ENCODE measurements at regions not wholly inside any gene's neighbourhood (a gene's known extent, or its start where the extent isn't known, plus 50 kb on each side); places are given as distances from the start of the nearest gene placed in this dataset.

- no peak overlapping the region for H3K4me3 ChIP-seq (ENCODE audit: low read depth, low read length, poor library complexity, severe bottlenecking)
- no peaks in the 10 kb centered on the region for H3K4me1 ChIP-seq (ENCODE audit: insufficient read depth, low read length, poor library complexity, severe bottlenecking)
- CTCF ChIA-PET (ENCODE audit: unreplicated experiment), result no interaction called here
- intact Hi-C loops (cut with micrococcal nuclease; ENCODE audit: unreplicated experiment), result no loop called here
- H3K79me2 ChIP-seq (ENCODE audit: insufficient read depth, low read depth, low read length), result no peaks in the 10 kb centered on the region
- TF ChIP-seq EZH2phosphoT487 (IDR thresholded peaks at IDR 0.05; ENCODE audit: borderline replicate concordance, low read depth, low read length) (no peak), CTCF (conservative IDR thresholded peaks at IDR 0.05; ENCODE audit: low read length) (no peak)
- no peaks in the 10 kb centered on the region for H3K9me3 ChIP-seq (ENCODE audit: low read length)
- no peak overlapping the region for H3K27ac ChIP-seq (ENCODE audit: low read depth, low read length, poor library complexity, severe bottlenecking)
- H4K20me1 ChIP-seq (ENCODE audit: insufficient read depth, low read length), result no peaks in the 10 kb centered on the region
- H3K4me2 ChIP-seq (ENCODE audit: low read length), result no peak overlapping the region
- POLR2A ChIA-PET, result no interaction called here
- H3K36me3 ChIP-seq (ENCODE audit: insufficient read depth, low read length), result no peaks in the 10 kb centered on the region
- DNase-seq (ENCODE audit: low spot score), result no peak
- no peak overlapping the region for H2AFZ ChIP-seq (ENCODE audit: low read length)
- H3K9me2 ChIP-seq (ENCODE audit: insufficient read depth, low read length), result no peaks in the 10 kb centered on the region
- BruUV-seq (replicated peaks), result no TSS peak
These were observed 197.1 kb upstream of the PBX1 start for GRCh38 chr1:164361927-164362326.

GRCh38 chr1:164363980-164364379 lies 195.0 kb upstream of the PBX1 start:
- Histone ChIP-seq H3K9me2 (ENCODE audit: insufficient read depth, low read length) (no peaks in the 10 kb centered on the region), H3K4me2 (ENCODE audit: low read length) (no peak overlapping the region), H3K79me2 (ENCODE audit: insufficient read depth, low read depth, low read length) (no peaks in the 10 kb centered on the region), H3K4me1 (ENCODE audit: insufficient read depth, low read length, poor library complexity, severe bottlenecking) (no peaks in the 10 kb centered on the region), H3K36me3 (ENCODE audit: insufficient read depth, low read length) (no peaks in the 10 kb centered on the region), H3K27ac (ENCODE audit: low read depth, low read length, poor library complexity, severe bottlenecking) (no peak overlapping the region), H4K20me1 (ENCODE audit: insufficient read depth, low read length) (no peaks in the 10 kb centered on the region), H3K4me3 (ENCODE audit: low read depth, low read length, poor library complexity, severe bottlenecking) (no peak overlapping the region), H3K9me3 (ENCODE audit: low read length) (no peaks in the 10 kb centered on the region), H2AFZ (ENCODE audit: low read length) (no peak overlapping the region)
- TF ChIP-seq EZH2phosphoT487 (IDR thresholded peaks at IDR 0.05; ENCODE audit: borderline replicate concordance, low read depth, low read length) (no peak), CTCF (conservative IDR thresholded peaks at IDR 0.05; ENCODE audit: low read length) (no peak)
- CTCF ChIA-PET (ENCODE audit: unreplicated experiment), result no interaction called here
- no peak for DNase-seq (ENCODE audit: low spot score)
- intact Hi-C loops (cut with micrococcal nuclease; ENCODE audit: unreplicated experiment), result no loop called here
- POLR2A ChIA-PET, result interaction anchor here (0.6 kb wide), 1 partner anchor 83 kb away, joined by 3 read pairs; no protein-coding TSS in a partner anchor
- no TSS peak for BruUV-seq (replicated peaks)

DNA sequence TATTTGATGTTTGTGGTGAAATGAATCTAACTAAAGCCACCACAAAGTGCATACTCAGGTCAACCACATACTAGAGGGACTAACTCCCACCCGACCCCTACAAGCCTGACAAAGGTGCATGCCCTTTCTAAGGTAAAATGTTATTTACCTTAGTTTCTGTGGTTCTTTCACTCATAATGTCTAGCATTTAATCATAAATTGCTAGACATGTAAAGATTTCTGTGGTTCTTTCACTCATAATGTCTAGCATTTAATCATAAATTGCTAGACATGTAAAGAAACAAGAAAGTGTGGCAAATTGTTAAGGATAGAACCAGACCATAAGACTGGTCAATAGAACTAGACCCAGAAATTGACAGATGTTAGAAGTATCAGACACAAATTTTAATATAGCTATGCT lies 193.0 kb upstream of the PBX1 start:
- H3K79me2 ChIP-seq (ENCODE audit: insufficient read depth, low read depth, low read length), result no peaks in the 10 kb centered on the region
- H3K27ac ChIP-seq (ENCODE audit: low read depth, low read length, poor library complexity, severe bottlenecking), result no peak overlapping the region
- no peak overlapping the region for H3K4me2 ChIP-seq (ENCODE audit: low read length)
- H3K9me2 ChIP-seq (ENCODE audit: insufficient read depth, low read length), result no peaks in the 10 kb centered on the region
- H3K4me1 ChIP-seq (ENCODE audit: insufficient read depth, low read length, poor library complexity, severe bottlenecking), result no peaks in the 10 kb centered on the region
- no peak for DNase-seq (ENCODE audit: low spot score)
- no peaks in the 10 kb centered on the region for H3K36me3 ChIP-seq (ENCODE audit: insufficient read depth, low read length)
- intact Hi-C loops (cut with micrococcal nuclease; ENCODE audit: unreplicated experiment), result no loop called here
- H2AFZ ChIP-seq (ENCODE audit: low read length), result no peak overlapping the region
- ChIA-PET POLR2A (interaction anchor here (0.7 kb wide), 1 partner anchor 731 kb away, joined by 3 read pairs; no protein-coding TSS in a partner anchor), CTCF (ENCODE audit: unreplicated experiment) (no interaction called here)
- TF ChIP-seq EZH2phosphoT487 (IDR thresholded peaks at IDR 0.05; ENCODE audit: borderline replicate concordance, low read depth, low read length), result no peak
- no peak for TF ChIP-seq CTCF (conservative IDR thresholded peaks at IDR 0.05; ENCODE audit: low read length)
- BruUV-seq (replicated peaks), result no TSS peak
- H3K9me3 ChIP-seq (ENCODE audit: low read length), result no peaks in the 10 kb centered on the region
- H4K20me1 ChIP-seq (ENCODE audit: insufficient read depth, low read length), result no peaks in the 10 kb centered on the region
- no peak overlapping the region for H3K4me3 ChIP-seq (ENCODE audit: low read depth, low read length, poor library complexity, severe bottlenecking)
